DOHH2 (cell line): ENCODE measurements at regions not wholly inside any gene's neighbourhood (a gene's known extent, or its start where the extent isn't known, plus 50 kb on each side); places are given as distances from the start of the nearest gene placed in this dataset.

Experiments
- EZH2phosphoT487 ChIP-seq: fragments of 200-600 bp; sonication (generic); IDR thresholded peaks from 2 replicates; pipeline ENCODE4 v1.6.1; 2017; ENCODE audit warnings: borderline replicate concordance, mild to moderate bottlenecking, antibody characterized with exemption, low read length, moderate library complexity, mixed read lengths
- TF ChIP-seq, protein P1 (sequence below): fragments of 200-600 bp; sonication (generic); IDR thresholded peaks from one replicate; pipeline ENCODE4 v1.5.1; 2014; ENCODE audit warnings: antibody characterized with exemption, mild to moderate bottlenecking, low read depth, low read length; ENCODE audit not compliant: poor library complexity, severe bottlenecking

DNA sequence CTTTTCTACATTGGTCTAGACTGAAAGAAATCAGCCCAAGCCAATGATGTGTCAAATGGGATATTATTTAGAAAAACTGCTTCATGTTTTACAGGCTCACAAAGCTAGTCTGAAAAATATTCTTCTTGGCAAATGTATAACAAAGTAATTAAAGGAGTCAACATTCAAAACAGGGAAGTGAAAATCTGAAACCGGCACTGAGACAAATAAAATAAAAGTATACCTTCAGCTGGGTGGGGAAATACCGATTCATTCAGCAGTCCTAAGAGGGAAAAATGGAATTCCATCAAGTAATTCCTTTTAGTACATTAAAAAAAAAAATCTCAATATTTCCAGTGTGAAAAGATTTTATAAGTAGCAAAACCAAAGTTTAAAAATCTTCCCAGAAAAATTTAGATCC lies 259.6 kb upstream of the SLC24A2 start:
- TF ChIP-seq, protein P1, sequence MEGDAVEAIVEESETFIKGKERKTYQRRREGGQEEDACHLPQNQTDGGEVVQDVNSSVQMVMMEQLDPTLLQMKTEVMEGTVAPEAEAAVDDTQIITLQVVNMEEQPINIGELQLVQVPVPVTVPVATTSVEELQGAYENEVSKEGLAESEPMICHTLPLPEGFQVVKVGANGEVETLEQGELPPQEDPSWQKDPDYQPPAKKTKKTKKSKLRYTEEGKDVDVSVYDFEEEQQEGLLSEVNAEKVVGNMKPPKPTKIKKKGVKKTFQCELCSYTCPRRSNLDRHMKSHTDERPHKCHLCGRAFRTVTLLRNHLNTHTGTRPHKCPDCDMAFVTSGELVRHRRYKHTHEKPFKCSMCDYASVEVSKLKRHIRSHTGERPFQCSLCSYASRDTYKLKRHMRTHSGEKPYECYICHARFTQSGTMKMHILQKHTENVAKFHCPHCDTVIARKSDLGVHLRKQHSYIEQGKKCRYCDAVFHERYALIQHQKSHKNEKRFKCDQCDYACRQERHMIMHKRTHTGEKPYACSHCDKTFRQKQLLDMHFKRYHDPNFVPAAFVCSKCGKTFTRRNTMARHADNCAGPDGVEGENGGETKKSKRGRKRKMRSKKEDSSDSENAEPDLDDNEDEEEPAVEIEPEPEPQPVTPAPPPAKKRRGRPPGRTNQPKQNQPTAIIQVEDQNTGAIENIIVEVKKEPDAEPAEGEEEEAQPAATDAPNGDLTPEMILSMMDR: no peak
- TF ChIP-seq EZH2phosphoT487: no peak
